ENCODE measurements at regions not wholly inside any gene's neighbourhood (a gene's known extent, or its start where the extent isn't known, plus 50 kb on each side); places are given as distances from the start of the nearest gene placed in this dataset.

- Mint-ChIP-seq H3K4me1 (peaks cover 6 to 9% of the 10 kb centered on the region in 2 donors), H3K27me3 (ENCODE audit: low read depth in 3 of 3) (peaks cover 0 to 5% (median 2%) of the 10 kb centered on the region in 3 donors), H3K9me3 (peaks cover 0 to 5% (median 0%) of the 10 kb centered on the region in 6 donors), H3K27ac (peak overlapping the region in 1 of 6 donors; percentile 3), H3K36me3 (peaks cover 0 to 6% (median 0%) of the 10 kb centered on the region in 3 donors), H3K4me3 (no peak overlapping the region)
- DNase-seq, result no peak
Measured at GRCh38 chr16:79363484-79363883, 237.1 kb downstream of the MAF start.

- Mint-ChIP-seq H3K36me3 (peaks cover 0 to 5% (median 0%) of the 10 kb centered on the region in 3 donors), H3K9me3 (peaks cover 0 to 5% (median 0%) of the 10 kb centered on the region in 6 donors), H3K4me1 (peaks cover 6 to 9% of the 10 kb centered on the region in 2 donors), H3K27ac (no peak overlapping the region), H3K4me3 (no peak overlapping the region), H3K27me3 (ENCODE audit: low read depth in 3 of 3) (peaks cover 0 to 5% (median 2%) of the 10 kb centered on the region in 3 donors)
- DNase-seq, result no peak
Measured at GRCh38 chr16:79363035-79363434, 237.5 kb downstream of the MAF start.

- peaks cover 0 to 5% (median 0%) of the 10 kb centered on the region in 3 donors for H3K36me3 Mint-ChIP-seq
- H3K4me3 Mint-ChIP-seq, result no peak overlapping the region
- peaks cover 0 to 5% (median 2%) of the 10 kb centered on the region in 3 donors for H3K27me3 Mint-ChIP-seq (ENCODE audit: low read depth in 3 of 3)
- no peak for DNase-seq
- no peak overlapping the region for H3K27ac Mint-ChIP-seq
- peaks cover 6 to 9% of the 10 kb centered on the region in 2 donors for H3K4me1 Mint-ChIP-seq
- peaks cover 0 to 3% (median 0%) of the 10 kb centered on the region in 6 donors for H3K9me3 Mint-ChIP-seq
Measured at GRCh38 chr16:79362300-79362970, 238.1 kb downstream of the MAF start.

GRCh38 chr16:79361132-79361751 lies 239.3 kb downstream of the MAF start:
- H3K27ac Mint-ChIP-seq, result no peak overlapping the region
- H3K9me3 Mint-ChIP-seq, result peaks cover 0 to 2% (median 0%) of the 10 kb centered on the region in 6 donors
- H3K36me3 Mint-ChIP-seq, result peaks cover 0 to 9% (median 0%) of the 10 kb centered on the region in 3 donors
- peaks cover 6 to 9% of the 10 kb centered on the region in 2 donors for H3K4me1 Mint-ChIP-seq
- peaks cover 0 to 5% (median 2%) of the 10 kb centered on the region in 3 donors for H3K27me3 Mint-ChIP-seq (ENCODE audit: low read depth in 3 of 3)
- no peak overlapping the region for H3K4me3 Mint-ChIP-seq
- DNase-seq, result no peak

GRCh38 chr16:79360267-79360666 lies 240.3 kb downstream of the MAF start:
- Mint-ChIP-seq H3K9me3 (peaks cover 0 to 2% (median 0%) of the 10 kb centered on the region in 6 donors), H3K27ac (peak overlapping the region in 1 of 6 donors; percentile 28), H3K4me3 (no peak overlapping the region), H3K4me1 (peaks cover 6 to 9% of the 10 kb centered on the region in 2 donors), H3K27me3 (ENCODE audit: low read depth in 3 of 3) (peaks cover 0 to 5% (median 2%) of the 10 kb centered on the region in 3 donors), H3K36me3 (peaks cover 0 to 9% (median 0%) of the 10 kb centered on the region in 3 donors)
- no peak for DNase-seq

GRCh38 chr16:79359082-79359481 lies 241.5 kb downstream of the MAF start:
- peak overlapping the region in 2 of 6 donors; percentile 5 to 60 for H3K27ac Mint-ChIP-seq
- no peak overlapping the region for H3K4me3 Mint-ChIP-seq
- peaks cover 0 to 9% (median 0%) of the 10 kb centered on the region in 3 donors for H3K36me3 Mint-ChIP-seq
- peaks cover 0 to 3% (median 2%) of the 10 kb centered on the region in 3 donors for H3K27me3 Mint-ChIP-seq (ENCODE audit: low read depth in 3 of 3)
- H3K4me1 Mint-ChIP-seq, result peaks cover 6 to 9% of the 10 kb centered on the region in 2 donors
- H3K9me3 Mint-ChIP-seq, result peaks cover 0 to 2% (median 0%) of the 10 kb centered on the region in 6 donors
- no peak for DNase-seq

GRCh38 chr16:79358188-79358587 lies 242.3 kb downstream of the MAF start:
- H3K27ac Mint-ChIP-seq, result peak overlapping the region in 1 of 6 donors; percentile 58
- H3K36me3 Mint-ChIP-seq, result peaks cover 0 to 9% (median 0%) of the 10 kb centered on the region in 3 donors
- H3K27me3 Mint-ChIP-seq (ENCODE audit: low read depth in 3 of 3), result peaks cover 0 to 3% (median 0%) of the 10 kb centered on the region in 3 donors

GRCh38 chr16:79355600-79356358 lies 244.8 kb downstream of the MAF start:
- H3K9me3 Mint-ChIP-seq, result no peaks in the 10 kb centered on the region
- H3K36me3 Mint-ChIP-seq, result peaks cover 0 to 9% (median 0%) of the 10 kb centered on the region in 3 donors
- H3K4me1 Mint-ChIP-seq, result peaks cover 6 to 7% of the 10 kb centered on the region in 2 donors
- H3K4me3 Mint-ChIP-seq, result no peak overlapping the region
- peaks cover 0 to 3% (median 3%) of the 10 kb centered on the region in 3 donors for H3K27me3 Mint-ChIP-seq (ENCODE audit: low read depth in 3 of 3)
- no peak for DNase-seq
- H3K27ac Mint-ChIP-seq, result peak overlapping the region in 1 of 6 donors; percentile 1

More at GRCh38 chr16:79358188-79358587, 242.3 kb downstream of the MAF start:
- no peak overlapping the region for H3K4me3 Mint-ChIP-seq
- no peak for DNase-seq
- H3K9me3 Mint-ChIP-seq, result no peaks in the 10 kb centered on the region
- H3K4me1 Mint-ChIP-seq, result peaks cover 6 to 9% of the 10 kb centered on the region in 2 donors

- Mint-ChIP-seq H3K4me3 (no peak overlapping the region), H3K27me3 (ENCODE audit: low read depth in 3 of 3) (peaks cover 0 to 3% (median 0%) of the 10 kb centered on the region in 3 donors), H3K27ac (no peak overlapping the region), H3K9me3 (no peaks in the 10 kb centered on the region), H3K36me3 (peaks cover 0 to 4% (median 0%) of the 10 kb centered on the region in 3 donors), H3K4me1 (no peaks in the 10 kb centered on the region)
- DNase-seq, result no peak
Measured at GRCh38 chr16:79351927-79352326, 248.6 kb downstream of the MAF start.

- H3K4me1 Mint-ChIP-seq, result no peaks in the 10 kb centered on the region
- no peak overlapping the region for H3K4me3 Mint-ChIP-seq
- no peak for DNase-seq
- H3K27ac Mint-ChIP-seq, result peak overlapping the region in 1 of 6 donors; percentile 56
- H3K27me3 Mint-ChIP-seq (ENCODE audit: low read depth in 3 of 3), result peaks cover 2 to 5% (median 4%) of the 10 kb centered on the region in 3 donors
- no peaks in the 10 kb centered on the region for H3K36me3 Mint-ChIP-seq
- H3K9me3 Mint-ChIP-seq, result no peaks in the 10 kb centered on the region
Measured at GRCh38 chr16:79349803-79350202, 250.7 kb downstream of the MAF start.

- no peak overlapping the region for H3K27ac Mint-ChIP-seq
Measured at GRCh38 chr16:79348521-79349306, 251.8 kb downstream of the MAF start.

GRCh38 chr16:79347277-79347676 lies 253.3 kb downstream of the MAF start:
- Mint-ChIP-seq H3K36me3 (peaks cover 0 to 3% (median 0%) of the 10 kb centered on the region in 3 donors), H3K27ac (no peak overlapping the region), H3K9me3 (no peaks in the 10 kb centered on the region), H3K4me3 (no peak overlapping the region), H3K27me3 (ENCODE audit: low read depth in 3 of 3) (peaks cover 2 to 5% (median 4%) of the 10 kb centered on the region in 3 donors), H3K4me1 (peaks cover 5 to 6% of the 10 kb centered on the region in 2 donors)
- DNase-seq, result no peak

More at GRCh38 chr16:79348521-79349306, 251.8 kb downstream of the MAF start:
- Mint-ChIP-seq H3K4me3 (no peak overlapping the region), H3K4me1 (peaks cover 3% of the 10 kb centered on the region in 2 donors), H3K27me3 (ENCODE audit: low read depth in 3 of 3) (peaks cover 2 to 5% (median 4%) of the 10 kb centered on the region in 3 donors), H3K36me3 (no peaks in the 10 kb centered on the region), H3K9me3 (no peaks in the 10 kb centered on the region)
- no peak for DNase-seq

GRCh38 chr16:79339863-79340262 lies 260.7 kb downstream of the MAF start:
- H3K27me3 Mint-ChIP-seq (ENCODE audit: low read depth in 3 of 3), result peaks cover 0 to 5% (median 2%) of the 10 kb centered on the region in 3 donors
- peaks cover 5 to 6% of the 10 kb centered on the region in 2 donors for H3K4me1 Mint-ChIP-seq
- H3K36me3 Mint-ChIP-seq, result peaks cover 0 to 5% (median 0%) of the 10 kb centered on the region in 3 donors
- no peak overlapping the region for H3K4me3 Mint-ChIP-seq
- no peak overlapping the region for H3K27ac Mint-ChIP-seq
- DNase-seq, result no peak
- H3K9me3 Mint-ChIP-seq, result no peaks in the 10 kb centered on the region

All from immature natural killer cell (primary cell).